ENCODE measurements at regions not wholly inside any gene's neighbourhood (a gene's known extent, or its start where the extent isn't known, plus 50 kb on each side); places are given as distances from the start of the nearest gene placed in this dataset.

DNA sequence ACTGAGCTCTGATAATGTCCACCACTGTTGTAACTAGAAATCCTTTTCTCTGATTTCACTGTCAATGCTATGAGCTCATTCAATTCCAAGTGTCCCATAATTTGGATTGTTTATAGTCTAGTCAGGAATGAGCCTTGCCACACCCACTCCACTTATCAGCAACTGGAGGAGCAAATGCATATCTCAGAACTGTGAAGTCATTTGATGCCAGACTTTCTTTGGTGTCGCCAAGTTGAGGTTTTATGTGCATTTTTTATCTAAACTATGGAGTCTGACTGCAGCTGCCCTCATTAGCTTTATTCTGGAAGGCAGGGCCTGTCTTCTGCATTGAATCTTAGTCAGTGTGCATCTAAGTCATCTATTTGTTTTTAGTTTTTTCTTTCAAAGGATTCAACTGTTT, 361.3 kb downstream of the PMP22 start:
- H3K4me3 ChIP-seq, result no peak overlapping the region
- no peaks in the 10 kb centered on the region for H3K4me1 ChIP-seq
- TF ChIP-seq POLR2A (IDR thresholded peaks at IDR 0.05), result no peak
- TF ChIP-seq CTCF (IDR thresholded peaks at IDR 0.05), result no peak
- no peaks in the 10 kb centered on the region for H3K9me3 ChIP-seq
- no peaks in the 10 kb centered on the region for H3K36me3 ChIP-seq
- no peak overlapping the region for H3K27ac ChIP-seq
- no peak for DNase-seq
- H3K27me3 ChIP-seq, result no peaks in the 10 kb centered on the region

DNA sequence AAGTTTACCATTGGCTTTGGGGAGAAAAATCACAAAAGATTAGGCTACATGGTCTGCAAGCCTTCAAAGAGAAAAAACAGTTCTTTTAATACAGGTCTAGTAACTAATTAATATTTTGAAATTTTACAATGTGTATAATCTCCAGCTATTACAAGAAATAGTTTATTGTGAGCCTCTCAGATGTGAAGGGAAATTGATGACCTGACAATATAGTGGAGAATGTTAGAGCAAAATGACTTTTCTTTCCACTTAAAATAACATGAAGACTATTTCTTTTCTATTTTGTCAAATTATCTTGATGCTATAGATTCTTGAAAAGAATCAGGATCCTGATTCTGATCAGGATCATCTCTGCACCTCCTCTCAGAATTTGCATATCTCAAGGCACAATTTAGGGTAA, 362.3 kb downstream of the PMP22 start:
- Histone ChIP-seq H3K4me1 (no peaks in the 10 kb centered on the region), H3K27me3 (no peaks in the 10 kb centered on the region), H3K4me3 (no peak overlapping the region), H3K9me3 (no peaks in the 10 kb centered on the region), H3K36me3 (no peaks in the 10 kb centered on the region), H3K27ac (no peak overlapping the region)
- DNase-seq, result no peak
- no peak for TF ChIP-seq POLR2A (IDR thresholded peaks at IDR 0.05)
- TF ChIP-seq CTCF (IDR thresholded peaks at IDR 0.05), result no peak

- Histone ChIP-seq H3K9me3 (no peaks in the 10 kb centered on the region), H3K4me1 (no peaks in the 10 kb centered on the region), H3K27me3 (no peaks in the 10 kb centered on the region), H3K27ac (no peak overlapping the region), H3K36me3 (no peaks in the 10 kb centered on the region), H3K4me3 (no peak overlapping the region)
- TF ChIP-seq POLR2A (IDR thresholded peaks at IDR 0.05), result no peak
- no peak for TF ChIP-seq CTCF (IDR thresholded peaks at IDR 0.05)
- DNase-seq, result no peak
Measured at GRCh38 chr17:14902297-14902696, 362.8 kb downstream of the PMP22 start.

DNA sequence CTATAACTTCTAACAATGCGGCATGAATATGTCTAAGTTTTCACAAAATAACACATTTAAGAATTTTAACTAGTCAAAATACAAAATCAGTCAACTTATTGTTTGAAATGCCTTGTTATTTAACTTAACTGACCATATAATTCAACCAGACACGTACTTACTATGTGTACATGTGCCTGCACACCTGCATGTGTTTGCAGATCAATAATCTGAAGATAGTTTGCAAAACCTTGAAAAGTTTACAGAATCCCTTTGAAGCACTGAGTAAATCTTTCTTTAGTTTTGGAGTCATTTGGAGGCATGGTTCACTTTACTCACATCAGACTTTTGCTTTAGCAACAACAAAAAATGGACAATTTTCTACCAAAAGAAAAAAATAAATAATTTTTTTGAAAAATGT, 363.8 kb downstream of the PMP22 start:
- Histone ChIP-seq H3K27me3 (no peaks in the 10 kb centered on the region), H3K36me3 (no peaks in the 10 kb centered on the region), H3K27ac (no peak overlapping the region), H3K9me3 (no peaks in the 10 kb centered on the region), H3K4me3 (no peak overlapping the region), H3K4me1 (no peaks in the 10 kb centered on the region)
- TF ChIP-seq CTCF (IDR thresholded peaks at IDR 0.05), result no peak
- TF ChIP-seq POLR2A (IDR thresholded peaks at IDR 0.05), result no peak
- DNase-seq, result no peak

GRCh38 chr17:14886200-14886739, 378.9 kb downstream of the PMP22 start:
- Histone ChIP-seq H3K27me3 (no peaks in the 10 kb centered on the region), H3K4me1 (no peaks in the 10 kb centered on the region), H3K36me3 (no peaks in the 10 kb centered on the region), H3K27ac (no peak overlapping the region), H3K4me3 (no peak overlapping the region), H3K9me3 (peaks cover 0 to 14% (median 2%) of the 10 kb centered on the region in 4 donors)
- DNase-seq, result no peak
- TF ChIP-seq CTCF (IDR thresholded peaks at IDR 0.05) (no peak), POLR2A (IDR thresholded peaks at IDR 0.05) (no peak)

DNA sequence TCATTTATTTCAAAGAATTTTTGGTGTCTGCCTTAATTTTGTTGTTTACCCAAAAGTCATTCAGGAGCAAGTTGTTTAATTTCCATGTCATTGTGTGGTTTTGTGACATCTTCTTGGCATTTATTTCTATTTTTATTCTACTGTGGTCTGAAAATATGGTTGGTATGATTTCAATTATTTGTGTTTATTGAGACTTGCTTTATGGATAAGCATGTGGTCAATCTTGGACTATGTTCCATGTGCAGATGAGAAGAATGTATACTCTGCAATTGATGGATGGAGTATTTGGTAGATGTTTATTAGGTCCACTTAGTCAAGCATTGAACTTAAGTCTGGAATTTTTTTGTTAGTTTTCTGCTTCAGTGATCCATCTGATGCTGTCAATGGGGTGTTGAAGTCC, 383.0 kb downstream of the PMP22 start:
- TF ChIP-seq CTCF (IDR thresholded peaks at IDR 0.05), result no peak
- TF ChIP-seq POLR2A (IDR thresholded peaks at IDR 0.05), result no peak
- DNase-seq, result no peak

More for the DNA sequence above, 383.0 kb downstream of the PMP22 start:
- peaks cover 0 to 12% (median 2%) of the 10 kb centered on the region in 4 donors for H3K9me3 ChIP-seq
- no peak overlapping the region for H3K27ac ChIP-seq
- H3K4me1 ChIP-seq, result no peaks in the 10 kb centered on the region
- H3K4me3 ChIP-seq, result no peak overlapping the region
- H3K36me3 ChIP-seq, result no peaks in the 10 kb centered on the region
- H3K27me3 ChIP-seq, result no peaks in the 10 kb centered on the region

All from Peyer's patch (tissue), 4 donors.